ES-I3 (cell line): ENCODE measurements at regions not wholly inside any gene's neighbourhood (a gene's known extent, or its start where the extent isn't known, plus 50 kb on each side); places are given as distances from the start of the nearest gene placed in this dataset.

Experiments used
- H3K36me3 ChIP-seq: 2 replicates; pipeline ENCODE4 v1.6.1; 2013; ENCODE audit warnings: mild to moderate bottlenecking, low read length, control low read depth, moderate library complexity; ENCODE audit not compliant: insufficient read depth
- H3K4me1 ChIP-seq: 2 replicates; pipeline ENCODE4 v1.6.1; 2013; ENCODE audit warnings: mild to moderate bottlenecking, control low read depth, low read length; ENCODE audit not compliant: insufficient read depth
- H3K9ac ChIP-seq: 2 replicates; pipeline ENCODE4 v1.6.1; 2013; ENCODE audit warnings: low read depth, mild to moderate bottlenecking, low read length, moderate library complexity
- H3K9me3 ChIP-seq: 2 replicates; pipeline ENCODE4 v1.6.1; 2013; ENCODE audit warnings: mild to moderate bottlenecking, low read length, moderate library complexity; ENCODE audit not compliant: control insufficient read depth, insufficient read depth

DNA sequence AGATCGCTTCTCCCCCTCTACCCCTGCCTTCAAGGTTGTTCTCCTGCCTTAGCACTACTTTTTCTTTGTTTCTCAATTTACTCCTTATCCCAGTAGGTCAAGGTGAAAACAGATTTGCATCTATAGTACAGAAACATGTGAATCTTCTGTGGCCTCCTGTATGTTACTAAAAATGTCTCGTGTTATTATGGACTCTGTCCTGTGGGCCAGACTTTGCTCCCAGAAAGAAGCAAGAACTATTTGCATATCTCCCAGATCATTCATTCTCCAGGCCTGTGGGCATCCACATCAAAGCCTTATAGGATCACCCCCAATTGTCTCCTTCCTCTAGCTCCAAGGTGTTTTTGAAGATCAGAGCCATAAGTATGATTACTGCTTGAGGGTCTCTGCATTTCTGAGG is 169.5 kb upstream of the ROPN1 start:
- H3K36me3 ChIP-seq, result no peaks in the 10 kb centered on the region

DNA sequence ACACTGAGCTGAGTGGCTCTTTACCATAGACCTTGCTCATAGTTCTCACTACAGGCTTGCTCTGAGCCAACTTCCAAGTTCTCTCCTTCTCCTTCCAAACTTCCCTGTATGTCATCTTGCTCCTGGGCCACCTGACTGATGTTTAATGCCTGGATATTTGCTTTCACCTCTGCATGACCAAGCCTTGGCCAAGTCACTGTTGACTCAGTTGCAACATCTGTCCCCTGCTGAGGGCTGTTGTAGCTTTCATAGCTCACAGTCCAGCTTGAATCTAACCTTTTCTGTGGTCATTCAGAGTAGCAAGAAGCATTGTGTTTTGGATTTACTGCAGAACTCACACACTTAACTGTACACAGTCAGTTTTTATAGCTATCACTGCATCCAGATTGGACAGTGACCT is 171.8 kb upstream of the ROPN1 start:
- no peaks in the 10 kb centered on the region for H3K9me3 ChIP-seq
- peaks cover 11% of the 10 kb centered on the region for H3K4me1 ChIP-seq
- no peak overlapping the region for H3K9ac ChIP-seq
- H3K36me3 ChIP-seq, result no peaks in the 10 kb centered on the region

More for the DNA sequence above, 169.5 kb upstream of the ROPN1 start:
- H3K9me3 ChIP-seq, result no peaks in the 10 kb centered on the region
- no peak overlapping the region for H3K9ac ChIP-seq
- peaks cover 30% of the 10 kb centered on the region for H3K4me1 ChIP-seq

DNA sequence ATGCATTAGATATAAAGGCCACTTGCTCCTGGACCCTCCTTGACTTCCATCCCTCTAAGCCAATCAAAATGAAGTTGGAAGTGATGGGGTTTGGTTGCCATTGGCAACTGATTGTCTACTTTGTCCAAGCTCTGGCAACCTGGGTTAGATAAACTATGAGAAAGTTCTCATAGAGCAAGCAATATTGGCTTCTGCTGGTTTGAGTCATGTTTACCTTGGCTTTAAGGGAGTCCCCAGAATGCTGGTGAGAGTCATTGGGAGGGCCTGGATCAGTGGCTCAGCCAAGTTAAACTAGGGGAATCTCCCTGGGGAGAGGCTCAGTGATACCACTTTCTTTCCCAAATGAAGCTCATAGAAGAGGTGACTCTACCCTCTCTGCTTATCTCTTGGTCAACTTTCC is 176.3 kb upstream of the ROPN1 start:
- no peaks in the 10 kb centered on the region for H3K9me3 ChIP-seq
- H3K9ac ChIP-seq, result no peak overlapping the region
- H3K36me3 ChIP-seq, result no peaks in the 10 kb centered on the region
- no peaks in the 10 kb centered on the region for H3K4me1 ChIP-seq

DNA sequence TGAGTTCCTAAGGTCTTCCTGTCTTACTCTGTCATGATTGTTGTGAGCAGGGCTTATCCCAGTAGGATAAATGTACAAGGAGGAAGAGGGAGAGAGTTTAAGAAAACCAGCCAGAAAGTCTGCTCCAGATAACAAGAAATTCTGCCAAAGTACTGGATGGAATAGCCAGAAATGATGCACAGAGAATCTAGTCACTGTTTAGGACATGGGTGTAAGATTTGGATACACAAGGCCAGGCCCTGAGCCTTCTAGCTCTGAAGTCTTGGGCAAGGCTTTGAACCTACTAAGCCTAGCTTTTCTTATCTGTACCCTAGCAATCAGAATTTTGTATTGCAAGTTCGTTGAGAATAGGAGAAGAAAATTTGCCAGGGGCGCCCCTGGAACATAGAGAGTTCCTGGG is 180.4 kb upstream of the ROPN1 start:
- no peak overlapping the region for H3K9ac ChIP-seq
- no peaks in the 10 kb centered on the region for H3K36me3 ChIP-seq
- peaks cover 8% of the 10 kb centered on the region; the same call in 1 of the 2 replicates for H3K4me1 ChIP-seq
- H3K9me3 ChIP-seq, result no peaks in the 10 kb centered on the region

DNA sequence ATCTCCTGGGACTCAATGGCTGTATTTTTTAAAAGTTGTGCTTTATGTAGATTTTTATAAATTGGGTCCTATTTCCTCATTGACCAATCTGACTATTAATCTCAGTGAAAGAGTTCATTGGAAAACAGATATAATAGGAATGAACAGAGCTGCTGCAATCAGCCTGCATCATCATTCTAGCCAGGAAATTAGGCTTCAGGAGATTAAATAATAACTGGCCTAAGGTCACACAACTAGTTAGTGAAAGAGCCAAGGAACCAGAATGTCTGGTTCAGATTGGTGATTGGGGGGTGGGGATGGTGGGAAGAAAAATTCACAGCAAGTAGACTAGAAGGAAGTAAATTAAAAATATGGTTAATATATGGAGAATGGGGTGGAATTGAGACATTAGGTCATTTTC is 180.9 kb upstream of the ROPN1 start:
- Histone ChIP-seq H3K4me1 (peaks cover 8% of the 10 kb centered on the region; the same call in 1 of the 2 replicates), H3K9me3 (no peaks in the 10 kb centered on the region), H3K9ac (no peak overlapping the region), H3K36me3 (no peaks in the 10 kb centered on the region)

DNA sequence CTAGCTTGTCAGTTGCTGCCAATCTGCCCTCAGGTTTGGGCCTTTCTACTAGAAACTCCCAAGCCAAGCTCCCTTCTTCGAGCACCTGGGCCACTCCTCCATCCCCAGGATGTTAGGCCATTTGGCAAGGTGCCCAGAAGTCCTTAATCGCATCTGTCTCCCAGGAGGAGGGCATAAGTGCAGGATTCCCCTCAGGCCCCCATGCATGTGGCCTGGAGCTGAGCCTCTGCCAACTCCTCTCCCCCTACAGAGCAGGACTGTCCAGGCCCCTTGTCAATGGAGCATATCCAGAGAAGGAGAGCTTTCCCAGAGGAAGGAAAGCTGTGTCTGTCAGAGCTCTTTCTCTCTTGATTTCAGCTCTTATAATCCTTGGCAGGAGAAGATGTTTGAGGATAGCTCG is 182.6 kb upstream of the ROPN1 start:
- Histone ChIP-seq H3K36me3 (no peaks in the 10 kb centered on the region), H3K4me1 (peaks cover 8% of the 10 kb centered on the region; the same call in 1 of the 2 replicates), H3K9ac (no peak overlapping the region), H3K9me3 (no peaks in the 10 kb centered on the region)

DNA sequence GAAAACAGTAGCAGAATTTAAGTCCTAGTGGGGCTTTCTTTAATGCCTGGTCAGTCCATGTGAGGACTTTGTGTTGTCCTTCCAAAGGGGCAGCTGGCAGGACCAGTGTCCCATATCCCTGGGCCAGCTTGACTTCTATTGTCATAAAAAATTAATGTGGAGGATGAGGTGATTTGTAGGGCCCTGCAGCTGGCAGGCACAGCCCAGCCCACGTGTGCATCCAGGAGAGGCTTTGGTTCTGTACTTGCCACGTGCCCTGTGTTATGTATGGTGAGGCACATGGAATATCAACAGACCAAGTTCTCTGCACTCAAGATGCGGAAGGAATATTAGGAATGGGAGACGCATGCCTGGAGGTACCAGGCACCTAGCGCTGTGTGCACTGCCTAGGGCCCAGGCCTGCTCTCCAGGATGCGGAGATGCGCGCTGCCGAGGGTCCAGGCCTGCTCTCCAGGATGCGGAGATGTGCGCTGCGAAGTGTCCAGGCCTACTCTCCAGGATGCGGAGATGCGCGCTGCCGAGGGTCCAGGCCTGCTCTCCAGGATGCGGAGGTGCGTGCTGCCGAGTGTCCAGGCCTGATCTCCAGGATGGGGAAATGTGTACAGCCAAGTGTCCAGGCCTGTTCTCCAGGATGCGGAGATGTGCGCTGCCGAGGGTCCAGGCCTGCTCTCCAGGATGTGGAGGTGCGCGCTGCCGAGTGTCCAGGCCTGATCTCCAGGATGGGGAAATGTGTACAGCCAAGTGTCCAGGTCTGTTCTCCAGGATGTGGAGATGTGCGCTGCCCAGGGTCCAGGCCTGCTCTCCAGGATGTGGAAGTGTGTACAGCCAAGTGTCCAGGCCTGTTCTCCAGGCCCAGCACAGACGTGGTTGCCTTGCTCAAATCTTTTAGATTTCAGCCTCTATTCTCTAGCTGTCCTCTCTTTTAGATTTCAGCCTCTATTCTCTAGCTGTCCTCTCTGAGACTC is 183.3 kb upstream of the ROPN1 start:
- Histone ChIP-seq H3K4me1 (peaks cover 8% of the 10 kb centered on the region; the same call in 1 of the 2 replicates), H3K9me3 (no peaks in the 10 kb centered on the region), H3K36me3 (no peaks in the 10 kb centered on the region), H3K9ac (no peak overlapping the region)

DNA sequence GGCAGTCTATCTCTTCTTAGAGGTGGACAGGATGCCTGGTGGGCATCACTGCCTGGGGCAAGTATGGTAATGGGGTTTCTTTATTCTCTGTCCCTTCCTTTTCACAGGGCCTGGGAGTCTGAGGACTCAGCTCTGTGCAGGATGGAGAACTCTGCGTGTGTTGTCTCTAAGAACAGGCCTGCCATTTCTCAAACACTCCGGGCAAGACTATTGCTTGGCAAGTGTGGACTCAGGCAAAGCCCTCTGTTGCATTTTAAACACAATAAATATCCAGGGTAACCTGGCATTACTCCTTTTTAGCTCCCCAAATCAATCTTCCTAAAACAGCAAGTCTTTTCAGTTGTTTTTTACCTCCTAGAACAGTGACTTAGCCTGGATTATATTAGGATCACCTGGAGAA is 185.1 kb upstream of the ROPN1 start:
- Histone ChIP-seq H3K9ac (no peak overlapping the region), H3K4me1 (peaks cover 8% of the 10 kb centered on the region; the same call in 1 of the 2 replicates), H3K36me3 (no peaks in the 10 kb centered on the region), H3K9me3 (no peaks in the 10 kb centered on the region; the same call in 1 of the 2 replicates)

DNA sequence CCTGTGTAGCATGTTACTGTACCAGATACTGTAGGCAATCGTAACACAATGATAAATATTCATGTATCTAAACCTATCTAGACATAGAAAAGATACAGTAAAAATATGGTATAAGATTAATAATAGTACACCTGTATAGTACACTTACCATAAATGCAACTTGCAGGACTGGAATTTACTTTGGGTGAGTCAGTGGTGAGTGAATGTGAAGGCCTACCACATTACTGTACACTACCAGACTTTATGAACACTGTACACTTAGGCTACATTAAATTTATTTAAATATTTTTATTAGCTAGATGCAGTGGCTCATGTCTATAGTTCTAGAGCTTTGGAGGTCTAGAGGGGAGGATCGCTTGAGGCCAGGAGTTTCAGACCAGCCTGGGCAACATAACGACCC is 186.6 kb upstream of the ROPN1 start:
- Histone ChIP-seq H3K4me1 (peaks cover 8% of the 10 kb centered on the region; the same call in 1 of the 2 replicates), H3K36me3 (no peaks in the 10 kb centered on the region), H3K9me3 (no peaks in the 10 kb centered on the region; the same call in none of the 2 replicates), H3K9ac (no peak overlapping the region)

DNA sequence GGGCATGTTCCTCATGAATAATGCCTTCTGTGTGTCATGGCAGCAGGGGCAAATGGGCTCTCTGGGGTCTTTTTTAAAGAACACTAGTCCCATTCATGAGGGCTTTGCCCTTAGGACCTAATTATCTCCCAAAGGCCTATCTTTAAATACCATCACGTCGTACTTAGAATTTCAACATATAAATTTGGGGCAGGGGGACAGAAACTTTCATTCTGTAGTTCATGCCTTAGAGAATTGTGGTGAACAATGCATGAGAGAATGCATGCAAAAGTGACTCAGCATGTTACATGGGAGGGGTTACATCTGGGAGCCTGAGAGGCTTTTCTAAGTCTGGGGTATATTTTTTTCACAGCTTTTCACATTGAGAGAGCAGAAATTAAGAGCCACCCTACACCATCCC is 208.5 kb upstream of the ROPN1 start:
- Histone ChIP-seq H3K36me3 (no peaks in the 10 kb centered on the region), H3K9me3 (no peaks in the 10 kb centered on the region), H3K4me1 (peaks cover 9% of the 10 kb centered on the region), H3K9ac (no peak overlapping the region)

DNA sequence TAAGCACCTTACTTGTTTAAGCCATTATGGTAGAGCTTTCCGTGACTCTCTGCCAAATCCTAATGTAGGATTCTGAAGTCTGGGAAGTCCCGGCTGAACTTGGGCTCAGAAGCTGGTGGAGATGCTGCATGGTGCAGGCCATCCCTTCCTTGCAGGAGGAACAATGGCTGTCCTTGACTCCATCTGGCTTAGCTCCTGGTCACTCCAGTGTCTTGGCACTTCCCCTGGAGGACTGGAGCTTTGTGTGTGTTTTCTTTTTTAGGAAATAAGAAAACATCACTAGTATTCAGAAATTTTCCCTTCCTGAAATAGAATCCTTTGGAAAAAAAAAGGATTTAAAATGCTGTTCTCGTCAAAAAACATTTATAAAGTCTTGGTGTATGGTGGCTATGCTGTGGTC is 209.3 kb upstream of the ROPN1 start:
- Histone ChIP-seq H3K36me3 (no peaks in the 10 kb centered on the region), H3K4me1 (peaks cover 9% of the 10 kb centered on the region), H3K9me3 (no peaks in the 10 kb centered on the region), H3K9ac (no peak overlapping the region)

DNA sequence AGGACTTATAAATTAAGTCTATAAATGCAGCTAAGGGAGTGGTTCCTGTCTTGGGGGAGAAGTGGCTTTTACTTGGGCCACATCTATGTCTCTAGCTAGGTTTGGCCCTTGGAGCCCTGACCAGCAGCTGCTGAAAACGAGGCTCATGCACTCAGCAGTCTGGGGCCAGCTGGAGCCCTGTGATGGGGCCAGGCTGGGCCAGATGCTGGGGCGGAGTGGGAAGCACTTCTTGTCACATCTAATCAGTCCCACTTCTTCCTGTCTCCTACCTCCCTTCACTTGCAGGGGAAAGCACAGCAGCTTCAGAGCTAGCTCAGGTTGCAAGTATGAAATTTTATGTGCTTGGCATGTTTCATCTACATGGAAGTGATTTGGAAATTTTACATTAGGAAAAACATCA is 209.9 kb upstream of the ROPN1 start:
- no peaks in the 10 kb centered on the region for H3K36me3 ChIP-seq
- H3K9me3 ChIP-seq, result no peaks in the 10 kb centered on the region
- peaks cover 9% of the 10 kb centered on the region for H3K4me1 ChIP-seq
- H3K9ac ChIP-seq, result no peak overlapping the region

DNA sequence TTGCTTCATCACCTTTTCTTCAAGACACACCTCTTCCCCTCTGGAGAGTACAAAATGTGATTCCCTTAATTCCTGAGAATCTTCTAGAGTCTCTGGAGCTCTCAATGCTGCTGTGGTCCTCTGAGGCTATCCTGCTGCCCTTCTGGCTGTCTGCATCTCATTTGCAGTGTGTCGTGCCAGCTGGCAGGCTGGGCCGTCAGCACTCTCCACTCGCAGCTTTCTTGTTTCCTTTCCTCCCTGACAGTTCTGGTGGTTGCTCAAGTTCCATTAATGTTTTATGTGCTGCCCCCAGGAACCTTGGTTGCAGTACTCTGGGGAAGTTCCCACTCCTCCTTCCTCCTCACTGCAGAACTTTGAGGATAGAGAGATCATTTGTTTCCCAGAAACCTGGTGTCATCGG is 210.8 kb upstream of the ROPN1 start:
- Histone ChIP-seq H3K9ac (no peak overlapping the region), H3K36me3 (no peaks in the 10 kb centered on the region), H3K4me1 (peaks cover 9% of the 10 kb centered on the region), H3K9me3 (no peaks in the 10 kb centered on the region)

DNA sequence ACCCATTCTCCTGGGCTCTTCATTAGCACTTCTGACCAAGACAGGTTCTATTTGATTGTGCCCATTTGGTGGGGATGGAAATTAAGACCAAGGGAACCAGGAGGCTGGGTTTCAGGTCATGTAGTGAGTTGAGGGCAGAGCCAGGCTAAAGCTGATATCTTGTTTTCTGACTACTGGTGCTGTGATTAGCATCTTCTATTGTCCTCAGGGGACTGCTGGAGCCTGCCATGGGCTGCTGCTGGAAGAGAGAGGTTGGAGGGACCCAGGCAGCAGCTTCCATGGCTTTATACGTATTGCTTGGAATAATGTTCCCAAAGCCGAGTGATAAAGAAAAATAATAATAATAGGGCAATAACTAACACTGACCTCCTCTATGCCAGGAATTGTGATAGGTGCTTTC is 211.4 kb upstream of the ROPN1 start:
- H3K4me1 ChIP-seq, result peaks cover 9% of the 10 kb centered on the region
- no peaks in the 10 kb centered on the region for H3K36me3 ChIP-seq
- H3K9ac ChIP-seq, result no peak overlapping the region
- no peaks in the 10 kb centered on the region for H3K9me3 ChIP-seq
